PC-9 (cell line): ENCODE measurements at regions not wholly inside any gene's neighbourhood (a gene's known extent, or its start where the extent isn't known, plus 50 kb on each side); places are given as distances from the start of the nearest gene placed in this dataset.

ENCODE experiments used
- BruUV-seq: library from RNA; stranded (reverse); fragments of 400-500 nt; replicated peaks from 2 replicates; lab custom pipeline; 2021; lab: Mats Ljungman, UMichigan
- CTCF ChIA-PET: fragments of 300-600 bp; sonication (Branson Sonifier 250); formaldehyde crosslinking; loops from one replicate; lab custom pipeline; 2022; ENCODE audit warnings: antibody characterized with exemption; lab: Charles Lee
- POLR2A ChIA-PET: fragments of 300-600 bp; sonication (Branson Sonifier 250); formaldehyde crosslinking; loops from one replicate; lab custom pipeline; 2022; ENCODE audit warnings: antibody characterized with exemption; ENCODE audit not compliant: unreplicated experiment; lab: Charles Lee
- DNase-seq, 2 experiments: peaks; one replicate each; pipeline versions ENCODE4 v3.0.0 to v3.0.0-alpha.2; 2015 to 2022; ENCODE audit warnings: mixed read lengths in 1 of 2
- H2AFZ ChIP-seq: fragments of 200-600 bp; sonication (generic); 2 replicates; pipeline ENCODE4 v1.8.1; 2017; ENCODE audit warnings: antibody characterized with exemption
- H3F3A ChIP-seq: fragments of 200-600 bp; sonication (generic); 2 replicates; pipeline ENCODE4 v1.8.1; 2017; ENCODE audit warnings: antibody characterized with exemption, mild to moderate bottlenecking, low read depth; ENCODE audit not compliant: insufficient read depth
- H3K27ac ChIP-seq: fragments of 200-600 bp; sonication (generic); 2 replicates; pipeline ENCODE4 v1.6.1; 2016; ENCODE audit warnings: mixed run types
- H3K27me3 ChIP-seq: fragments of 200-600 bp; sonication (generic); 2 replicates; pipeline ENCODE4 v1.6.1; 2016; ENCODE audit warnings: low read depth, mixed run types; ENCODE audit not compliant: insufficient read depth
- H3K36me3 ChIP-seq: fragments of 200-600 bp; sonication (generic); 2 replicates; pipeline ENCODE4 v1.6.1; 2016; ENCODE audit warnings: low read depth, mixed run types
- H3K4me1 ChIP-seq: fragments of 200-600 bp; sonication (generic); replicated peaks from 2 replicates; pipeline ENCODE4 v1.6.1; 2016; ENCODE audit warnings: mixed run types; ENCODE audit not compliant: insufficient read depth
- H3K4me2 ChIP-seq: fragments of 200-600 bp; sonication (generic); 2 replicates; pipeline ENCODE4 v1.6.1; 2017; ENCODE audit warnings: mixed run types
- H3K4me3 ChIP-seq: fragments of 200-600 bp; sonication (generic); 2 replicates; pipeline ENCODE4 v1.6.1; 2016; ENCODE audit warnings: mixed run types
- H3K79me2 ChIP-seq: fragments of 200-600 bp; sonication (generic); 2 replicates; pipeline ENCODE4 v1.6.1; 2017; ENCODE audit warnings: low read depth, mixed run types
- H3K9me2 ChIP-seq: fragments of 200-600 bp; sonication (generic); 2 replicates; pipeline ENCODE4 v1.8.1; 2017; ENCODE audit warnings: mild to moderate bottlenecking; ENCODE audit not compliant: insufficient read depth
- H3K9me3 ChIP-seq: fragments of 200-600 bp; sonication (generic); 2 replicates; pipeline ENCODE4 v1.8.1; 2016; ENCODE audit warnings: low read depth; ENCODE audit not compliant: insufficient read depth
- H4K20me1 ChIP-seq: fragments of 200-600 bp; sonication (generic); 2 replicates; pipeline ENCODE4 v1.8.1; 2017; ENCODE audit not compliant: insufficient read depth
- EZH2 ChIP-seq: fragments of 200-600 bp; sonication (generic); IDR thresholded peaks from 2 replicates; pipeline ENCODE4 v1.8.0; 2017; ENCODE audit warnings: antibody characterized with exemption, low read depth
- intact Hi-C: fragments of 100-400 bp; cut with micrococcal nuclease; formaldehyde crosslinking; loops from one replicate; pipeline ENCODE4 v1.10.0; 2022; ENCODE audit not compliant: unreplicated experiment
- TF ChIP-seq, protein P1 (sequence below): fragments of 200-600 bp; sonication (generic); conservative IDR thresholded peaks from 2 replicates; pipeline ENCODE4 v1.6.1; 2017; ENCODE audit warnings: mixed run types, antibody characterized with exemption, mild to moderate bottlenecking, moderate library complexity

DNA sequence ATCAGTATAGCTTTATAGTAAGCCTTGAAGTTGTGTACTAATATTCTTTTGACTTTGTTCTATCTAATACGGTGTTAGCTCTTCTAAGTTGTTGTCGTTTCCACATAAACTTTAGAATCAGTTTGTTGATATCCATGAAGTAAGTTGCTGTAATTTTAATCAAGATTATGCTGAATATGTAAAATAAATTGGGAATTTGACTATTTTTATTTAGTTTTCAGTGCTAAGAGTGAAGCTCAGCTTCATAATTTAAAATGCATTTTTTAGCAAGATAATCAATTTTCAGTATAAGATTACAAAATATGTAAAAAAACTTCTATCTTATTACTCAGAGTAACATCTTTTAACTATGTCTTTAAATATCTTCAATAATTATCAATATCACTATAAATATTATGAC lies 1374.8 kb downstream of the PCDH7 start:
- Histone ChIP-seq H3K9me2 (no peaks in the 10 kb centered on the region), H3K4me2 (no peak overlapping the region), H3K4me1 (no peaks in the 10 kb centered on the region), H3K27me3 (no peaks in the 10 kb centered on the region), H2AFZ (no peak overlapping the region), H3F3A (no peaks in the 10 kb centered on the region), H3K4me3 (no peak overlapping the region), H3K9me3 (no peaks in the 10 kb centered on the region), H3K27ac (no peak overlapping the region), H3K36me3 (no peaks in the 10 kb centered on the region), H4K20me1 (no peaks in the 10 kb centered on the region), H3K79me2 (no peaks in the 10 kb centered on the region)
- intact Hi-C loops: no loop called here
- TF ChIP-seq, protein P1, sequence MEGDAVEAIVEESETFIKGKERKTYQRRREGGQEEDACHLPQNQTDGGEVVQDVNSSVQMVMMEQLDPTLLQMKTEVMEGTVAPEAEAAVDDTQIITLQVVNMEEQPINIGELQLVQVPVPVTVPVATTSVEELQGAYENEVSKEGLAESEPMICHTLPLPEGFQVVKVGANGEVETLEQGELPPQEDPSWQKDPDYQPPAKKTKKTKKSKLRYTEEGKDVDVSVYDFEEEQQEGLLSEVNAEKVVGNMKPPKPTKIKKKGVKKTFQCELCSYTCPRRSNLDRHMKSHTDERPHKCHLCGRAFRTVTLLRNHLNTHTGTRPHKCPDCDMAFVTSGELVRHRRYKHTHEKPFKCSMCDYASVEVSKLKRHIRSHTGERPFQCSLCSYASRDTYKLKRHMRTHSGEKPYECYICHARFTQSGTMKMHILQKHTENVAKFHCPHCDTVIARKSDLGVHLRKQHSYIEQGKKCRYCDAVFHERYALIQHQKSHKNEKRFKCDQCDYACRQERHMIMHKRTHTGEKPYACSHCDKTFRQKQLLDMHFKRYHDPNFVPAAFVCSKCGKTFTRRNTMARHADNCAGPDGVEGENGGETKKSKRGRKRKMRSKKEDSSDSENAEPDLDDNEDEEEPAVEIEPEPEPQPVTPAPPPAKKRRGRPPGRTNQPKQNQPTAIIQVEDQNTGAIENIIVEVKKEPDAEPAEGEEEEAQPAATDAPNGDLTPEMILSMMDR: no peak
- no peak for TF ChIP-seq EZH2
- CTCF ChIA-PET: no interaction called here
- POLR2A ChIA-PET: no interaction called here
- BruUV-seq: no TSS peak
- no peak for DNase-seq

DNA sequence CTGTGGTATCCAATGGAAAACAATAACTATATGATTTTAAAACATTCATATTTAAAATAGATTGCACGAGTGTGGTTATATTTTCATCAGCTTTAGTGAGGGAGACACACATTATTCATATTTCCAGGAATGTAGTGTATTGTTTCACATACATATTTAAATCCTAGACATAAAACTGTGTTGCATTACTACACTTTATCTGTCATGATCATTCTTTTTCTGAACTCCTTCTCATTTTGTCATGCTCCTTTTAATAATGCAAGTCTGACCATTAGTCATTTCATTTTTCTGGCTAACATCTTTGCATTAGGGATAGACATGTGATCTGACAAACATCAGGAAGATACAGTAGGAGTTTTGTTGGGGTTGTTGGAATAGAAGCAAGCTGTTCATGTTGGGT lies 1382.7 kb downstream of the PCDH7 start:
- TF ChIP-seq, protein P1: no peak
- TF ChIP-seq EZH2: no peak
- no peaks in the 10 kb centered on the region for H3K27me3 ChIP-seq
- ChIA-PET CTCF (no interaction called here), POLR2A (no interaction called here)
- no peak overlapping the region for H3K4me2 ChIP-seq
- intact Hi-C loops: no loop called here
- no TSS peak for BruUV-seq
- no peak overlapping the region for H3K4me3 ChIP-seq
- no peaks in the 10 kb centered on the region for H3F3A ChIP-seq
- no peaks in the 10 kb centered on the region for H3K36me3 ChIP-seq
- H3K9me2 ChIP-seq: no peaks in the 10 kb centered on the region
- H3K27ac ChIP-seq: no peak overlapping the region
- H2AFZ ChIP-seq: no peak overlapping the region
- no peak for DNase-seq
- no peaks in the 10 kb centered on the region for H3K4me1 ChIP-seq
- no peaks in the 10 kb centered on the region for H3K79me2 ChIP-seq
- no peaks in the 10 kb centered on the region for H3K9me3 ChIP-seq
- H4K20me1 ChIP-seq: no peaks in the 10 kb centered on the region

DNA sequence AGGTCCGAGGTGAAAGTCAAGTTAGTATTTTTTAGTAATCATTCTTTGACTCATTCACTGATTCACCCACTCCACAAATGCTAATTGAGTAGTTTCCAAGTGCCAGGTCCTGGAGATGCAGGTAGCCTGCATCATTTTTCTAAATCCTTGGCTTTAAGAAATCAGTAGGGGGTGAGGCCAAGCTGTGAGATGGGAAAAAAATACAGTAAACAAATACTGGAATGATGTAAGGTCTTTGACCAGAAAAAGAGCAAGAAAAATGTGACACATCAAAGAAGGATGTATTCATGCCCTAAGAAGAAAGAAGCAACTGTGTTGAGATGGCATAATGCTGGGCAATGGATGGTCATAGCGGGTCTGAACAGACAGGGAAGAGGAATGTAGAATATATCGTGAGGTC lies 1386.6 kb downstream of the PCDH7 start:
- intact Hi-C loops: no loop called here
- Histone ChIP-seq H3K9me2 (no peaks in the 10 kb centered on the region), H3K4me1 (no peaks in the 10 kb centered on the region), H3K9me3 (no peaks in the 10 kb centered on the region), H3K4me3 (no peak overlapping the region), H3K4me2 (no peak overlapping the region), H3K36me3 (no peaks in the 10 kb centered on the region), H4K20me1 (no peaks in the 10 kb centered on the region), H3K27me3 (no peaks in the 10 kb centered on the region), H3K27ac (no peak overlapping the region), H2AFZ (no peak overlapping the region), H3F3A (no peaks in the 10 kb centered on the region), H3K79me2 (no peaks in the 10 kb centered on the region)
- DNase-seq: no peak
- POLR2A ChIA-PET: no interaction called here
- CTCF ChIA-PET: no interaction called here
- TF ChIP-seq, protein P1: no peak
- TF ChIP-seq EZH2: no peak
- no TSS peak for BruUV-seq
